Activated B cell treated with CpG ODN at 0.5 μM for 24 hours (primary cell): ENCODE measurements at regions not wholly inside any gene's neighbourhood (a gene's known extent, or its start where the extent isn't known, plus 50 kb on each side); places are given as distances from the start of the nearest gene placed in this dataset.

Experiments used
- ATAC-seq: fragments of 200-7000 bp; cut with Tn5 transposase; one replicate; pipeline ENCODE4 v1.10.0; 2021; ENCODE audit warnings: low read depth, mild to moderate bottlenecking, moderate library complexity
- CTCF ChIA-PET: fragments of 350-600 bp; sonication (Branson Sonifier 250); formaldehyde crosslinking; loops from one replicate; lab custom pipeline; 2021; ENCODE audit warnings: antibody characterized with exemption; lab: Charles Lee
- POLR2A ChIA-PET: fragments of 350-600 bp; sonication (Branson Sonifier 250); formaldehyde crosslinking; loops from one replicate; lab custom pipeline; 2021; ENCODE audit warnings: antibody characterized with exemption; lab: Charles Lee
- DNase-seq: peaks from one replicate; pipeline ENCODE4 v3.0.0; 2022
- H3K27ac Mint-ChIP-seq: one replicate; pipeline ENCODE4 v1.8.0; 2020; ENCODE audit warnings: mixed read lengths
- H3K27me3 Mint-ChIP-seq: one replicate; pipeline ENCODE4 v1.8.0; 2021; ENCODE audit warnings: mixed read lengths
- H3K36me3 Mint-ChIP-seq: one replicate; pipeline ENCODE4 v1.8.0; 2021; ENCODE audit warnings: low read depth, mixed read lengths
- H3K4me1 Mint-ChIP-seq: one replicate; pipeline ENCODE4 v1.8.0; 2021; ENCODE audit warnings: mixed read lengths
- H3K4me3 Mint-ChIP-seq: one replicate; pipeline ENCODE4 v1.8.0; 2020; ENCODE audit warnings: mild to moderate bottlenecking, mixed read lengths
- H3K9me3 Mint-ChIP-seq: one replicate; pipeline ENCODE4 v1.8.0; 2020; ENCODE audit warnings: mixed read lengths
- intact Hi-C: fragments of 100-400 bp; cut with micrococcal nuclease; formaldehyde crosslinking; loops from one replicate; pipeline ENCODE4 v1.15.1; 2024
- TF ChIP-seq, protein P1 (sequence below): fragments of 200-600 bp; IDR thresholded peaks from one replicate; pipeline ENCODE4 v1.8.0; 2022; ENCODE audit warnings: antibody characterized with exemption, mild to moderate bottlenecking

DNA sequence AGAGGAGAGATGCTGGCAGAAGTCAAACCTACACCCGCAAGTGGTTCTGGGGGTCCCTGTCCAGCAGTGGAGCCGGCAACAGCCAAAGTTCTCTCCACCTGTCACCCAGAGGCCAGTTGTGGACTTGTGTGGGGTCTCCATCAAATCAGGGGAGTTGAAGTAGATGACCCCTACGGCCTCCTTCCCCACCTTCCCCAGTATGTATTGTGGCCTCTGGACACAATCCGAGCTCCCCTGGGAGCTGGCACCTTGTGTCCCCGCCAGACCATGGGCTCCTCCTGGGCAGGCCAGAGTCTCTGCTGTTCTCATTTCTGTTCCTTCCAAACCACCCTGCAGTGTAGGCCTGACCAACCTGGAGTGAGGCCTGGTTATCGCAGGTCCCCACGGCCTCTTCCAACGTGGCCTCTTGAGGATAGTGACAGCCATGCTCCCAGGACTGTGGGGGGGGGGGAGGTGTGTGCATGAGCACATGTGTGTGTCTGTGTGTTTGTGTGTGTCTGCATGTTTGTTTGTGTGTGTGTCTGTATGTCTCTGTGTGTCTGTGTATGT is 246.4 kb downstream of the MATN1 start:
- Mint-ChIP-seq H3K9me3 (peaks cover 9% of the 10 kb centered on the region), H3K4me3 (no peak overlapping the region), H3K27ac (no peak overlapping the region), H3K36me3 (peaks cover 4% of the 10 kb centered on the region), H3K4me1 (no peaks in the 10 kb centered on the region), H3K27me3 (peaks cover 2% of the 10 kb centered on the region)
- ChIA-PET CTCF (no interaction called here), POLR2A (no interaction called here)
- ATAC-seq, result no peak
- TF ChIP-seq, protein P1, sequence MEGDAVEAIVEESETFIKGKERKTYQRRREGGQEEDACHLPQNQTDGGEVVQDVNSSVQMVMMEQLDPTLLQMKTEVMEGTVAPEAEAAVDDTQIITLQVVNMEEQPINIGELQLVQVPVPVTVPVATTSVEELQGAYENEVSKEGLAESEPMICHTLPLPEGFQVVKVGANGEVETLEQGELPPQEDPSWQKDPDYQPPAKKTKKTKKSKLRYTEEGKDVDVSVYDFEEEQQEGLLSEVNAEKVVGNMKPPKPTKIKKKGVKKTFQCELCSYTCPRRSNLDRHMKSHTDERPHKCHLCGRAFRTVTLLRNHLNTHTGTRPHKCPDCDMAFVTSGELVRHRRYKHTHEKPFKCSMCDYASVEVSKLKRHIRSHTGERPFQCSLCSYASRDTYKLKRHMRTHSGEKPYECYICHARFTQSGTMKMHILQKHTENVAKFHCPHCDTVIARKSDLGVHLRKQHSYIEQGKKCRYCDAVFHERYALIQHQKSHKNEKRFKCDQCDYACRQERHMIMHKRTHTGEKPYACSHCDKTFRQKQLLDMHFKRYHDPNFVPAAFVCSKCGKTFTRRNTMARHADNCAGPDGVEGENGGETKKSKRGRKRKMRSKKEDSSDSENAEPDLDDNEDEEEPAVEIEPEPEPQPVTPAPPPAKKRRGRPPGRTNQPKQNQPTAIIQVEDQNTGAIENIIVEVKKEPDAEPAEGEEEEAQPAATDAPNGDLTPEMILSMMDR, result no peak
- intact Hi-C loops, result no loop called here
- no peak for DNase-seq

DNA sequence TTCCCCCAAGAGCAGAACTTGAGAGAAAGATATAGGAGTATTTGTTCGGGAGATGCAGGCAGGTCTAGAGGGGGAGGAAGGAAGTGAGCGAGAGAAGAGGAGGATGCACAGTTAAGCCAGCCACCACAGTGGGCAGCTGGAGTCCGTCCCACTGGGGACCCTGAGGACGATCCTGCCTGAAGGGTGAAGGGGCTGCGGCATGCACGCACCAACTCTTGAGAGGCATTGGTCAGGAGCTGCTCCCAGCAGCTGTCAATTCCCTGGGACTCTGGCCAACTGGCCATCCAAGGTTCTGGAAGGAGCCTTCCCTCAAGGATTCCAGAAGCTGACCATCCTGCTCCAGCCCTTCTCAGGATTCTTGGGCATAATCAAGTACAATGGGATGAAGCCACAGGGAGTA is 246.9 kb downstream of the MATN1 start:
- Mint-ChIP-seq H3K9me3 (peaks cover 4% of the 10 kb centered on the region), H3K4me3 (no peak overlapping the region), H3K27ac (no peak overlapping the region), H3K27me3 (peaks cover 2% of the 10 kb centered on the region), H3K4me1 (no peaks in the 10 kb centered on the region), H3K36me3 (peaks cover 4% of the 10 kb centered on the region)
- ChIA-PET CTCF (no interaction called here), POLR2A (no interaction called here)
- DNase-seq, result no peak
- TF ChIP-seq, protein P1, result no peak
- intact Hi-C loops, result no loop called here
- ATAC-seq, result no peak

DNA sequence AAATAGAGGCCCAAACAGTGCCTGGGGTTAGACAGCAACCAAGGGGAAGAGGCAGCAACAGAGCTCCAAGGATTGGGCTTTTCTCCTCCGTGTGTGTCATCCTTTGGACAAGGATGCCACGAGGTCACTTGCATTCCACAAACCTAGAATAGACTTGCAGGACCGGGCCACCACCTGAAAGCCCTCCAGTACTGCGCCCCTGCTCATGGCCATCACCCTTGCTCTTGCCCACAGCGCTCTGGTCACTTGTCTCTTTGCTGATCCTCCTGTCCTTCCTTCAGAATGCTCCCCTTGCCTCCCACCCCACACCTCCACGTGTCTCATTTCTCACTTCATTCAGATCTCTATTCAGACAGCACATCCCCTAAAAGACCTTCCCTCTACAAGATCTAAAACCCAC is 247.4 kb downstream of the MATN1 start:
- ChIA-PET POLR2A (no interaction called here), CTCF (no interaction called here)
- intact Hi-C loops, result no loop called here
- ATAC-seq (no peak), DNase-seq (no peak)
- Mint-ChIP-seq H3K36me3 (peaks cover 4% of the 10 kb centered on the region), H3K27me3 (peaks cover 2% of the 10 kb centered on the region), H3K4me1 (no peaks in the 10 kb centered on the region), H3K27ac (no peak overlapping the region), H3K4me3 (no peak overlapping the region), H3K9me3 (peaks cover 4% of the 10 kb centered on the region)
- TF ChIP-seq, protein P1, result no peak

DNA sequence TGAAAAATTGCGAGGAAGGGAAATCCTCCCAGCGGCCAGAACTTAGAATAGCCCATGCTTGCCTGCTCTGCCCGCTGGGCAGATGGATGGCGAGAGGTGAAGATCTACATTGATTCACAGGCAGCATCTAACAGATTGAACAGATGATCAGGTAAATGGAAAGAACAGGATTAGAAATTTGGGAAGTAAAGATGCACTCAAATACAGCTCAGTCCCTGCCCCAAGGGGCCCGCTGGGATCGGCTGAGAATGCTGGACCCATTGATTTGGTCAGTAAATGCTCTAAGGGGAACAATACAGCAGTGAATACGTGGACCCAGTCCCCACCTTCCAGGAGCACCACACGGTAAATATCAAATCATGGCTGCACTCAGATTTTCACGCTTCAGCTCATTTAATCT is 248.2 kb downstream of the MATN1 start:
- no peak overlapping the region for H3K4me3 Mint-ChIP-seq
- CTCF ChIA-PET, result no interaction called here
- intact Hi-C loops, result no loop called here
- POLR2A ChIA-PET, result no interaction called here
- H3K4me1 Mint-ChIP-seq, result no peaks in the 10 kb centered on the region
- no peak for ATAC-seq
- peaks cover 2% of the 10 kb centered on the region for H3K27me3 Mint-ChIP-seq
- no peaks in the 10 kb centered on the region for H3K36me3 Mint-ChIP-seq
- no peak overlapping the region for H3K27ac Mint-ChIP-seq
- H3K9me3 Mint-ChIP-seq, result no peaks in the 10 kb centered on the region
- TF ChIP-seq, protein P1, result no peak
- DNase-seq, result no peak

DNA sequence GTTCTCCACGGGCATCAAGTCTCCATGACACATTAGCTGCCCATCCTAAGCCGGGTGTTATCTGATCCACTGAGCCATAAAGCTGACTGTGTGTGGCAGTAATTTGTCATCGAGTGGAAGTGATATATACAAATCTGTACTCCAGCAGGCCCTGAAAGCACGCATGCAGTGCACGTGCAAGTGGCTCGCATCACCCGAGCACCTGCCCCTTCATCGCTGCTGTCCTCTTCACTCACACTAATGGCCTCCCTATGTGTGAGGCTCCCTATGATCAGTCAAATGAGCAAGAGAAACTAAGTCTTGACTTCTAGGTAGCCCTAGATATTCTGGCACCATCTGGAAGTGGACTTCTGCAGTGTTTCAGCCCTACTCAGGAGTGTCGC is 248.6 kb downstream of the MATN1 start:
- Mint-ChIP-seq H3K36me3 (no peaks in the 10 kb centered on the region), H3K9me3 (no peaks in the 10 kb centered on the region), H3K27ac (no peak overlapping the region), H3K27me3 (peaks cover 2% of the 10 kb centered on the region), H3K4me1 (no peaks in the 10 kb centered on the region), H3K4me3 (no peak overlapping the region)
- ChIA-PET POLR2A (no interaction called here), CTCF (no interaction called here)
- ATAC-seq (no peak), DNase-seq (no peak)
- intact Hi-C loops, result no loop called here
- TF ChIP-seq, protein P1, result no peak
